ENCODE measurements at regions not wholly inside any gene's neighbourhood (a gene's known extent, or its start where the extent isn't known, plus 50 kb on each side); places are given as distances from the start of the nearest gene placed in this dataset.

GRCh38 chr1:168977618-168978017 is 128.9 kb upstream of the ATP1B1 start:
- H3K4me3 ChIP-seq (ENCODE audit: low read depth, low read length): no peak overlapping the region
- TF ChIP-seq CTCF (IDR thresholded peaks at IDR 0.05; ENCODE audit: insufficient read depth, low read length, poor library complexity, severe bottlenecking): no peak
- DNase-seq (ENCODE audit: low read depth): no peak

GRCh38 chr1:168979276-168979675 is 127.2 kb upstream of the ATP1B1 start:
- Histone ChIP-seq H3K4me3 (ENCODE audit: low read depth, low read length) (no peak overlapping the region), H3K36me3 (ENCODE audit: control insufficient read depth, insufficient read depth, low read length) (no peaks in the 10 kb centered on the region), H3K27me3 (ENCODE audit: control insufficient read depth, insufficient read depth, low read length) (no peaks in the 10 kb centered on the region)
- no peak for DNase-seq (ENCODE audit: low read depth)
- TF ChIP-seq CTCF (IDR thresholded peaks at IDR 0.05; ENCODE audit: insufficient read depth, low read length, poor library complexity, severe bottlenecking): no peak

More at GRCh38 chr1:168977618-168978017, 128.9 kb upstream of the ATP1B1 start:
- Histone ChIP-seq H3K27me3 (ENCODE audit: control insufficient read depth, insufficient read depth, low read length) (no peaks in the 10 kb centered on the region), H3K36me3 (ENCODE audit: control insufficient read depth, insufficient read depth, low read length) (no peaks in the 10 kb centered on the region)

GRCh38 chr1:168980180-168980579 is 126.3 kb upstream of the ATP1B1 start:
- Histone ChIP-seq H3K27me3 (ENCODE audit: control insufficient read depth, insufficient read depth, low read length) (no peaks in the 10 kb centered on the region), H3K4me3 (ENCODE audit: low read depth, low read length) (no peak overlapping the region), H3K36me3 (ENCODE audit: control insufficient read depth, insufficient read depth, low read length) (no peaks in the 10 kb centered on the region)
- TF ChIP-seq CTCF (IDR thresholded peaks at IDR 0.05; ENCODE audit: insufficient read depth, low read length, poor library complexity, severe bottlenecking): no peak
- DNase-seq (ENCODE audit: low read depth): no peak

- H3K4me3 ChIP-seq (ENCODE audit: low read depth, low read length): no peak overlapping the region
- no peak for TF ChIP-seq CTCF (IDR thresholded peaks at IDR 0.05; ENCODE audit: insufficient read depth, low read length, poor library complexity, severe bottlenecking)
- H3K27me3 ChIP-seq (ENCODE audit: control insufficient read depth, insufficient read depth, low read length): no peaks in the 10 kb centered on the region
- H3K36me3 ChIP-seq (ENCODE audit: control insufficient read depth, insufficient read depth, low read length): no peaks in the 10 kb centered on the region
- DNase-seq (ENCODE audit: low read depth): no peak
Observed at GRCh38 chr1:168980656-168981055, 125.8 kb upstream of the ATP1B1 start.

- Histone ChIP-seq H3K4me3 (ENCODE audit: low read depth, low read length) (no peak overlapping the region), H3K27me3 (ENCODE audit: control insufficient read depth, insufficient read depth, low read length) (no peaks in the 10 kb centered on the region), H3K36me3 (ENCODE audit: control insufficient read depth, insufficient read depth, low read length) (no peaks in the 10 kb centered on the region)
- DNase-seq (ENCODE audit: low read depth): no peak
- no peak for TF ChIP-seq CTCF (IDR thresholded peaks at IDR 0.05; ENCODE audit: insufficient read depth, low read length, poor library complexity, severe bottlenecking)
Observed at GRCh38 chr1:168982778-168983177, 123.7 kb upstream of the ATP1B1 start.

- DNase-seq (ENCODE audit: low read depth): no peak
- H3K36me3 ChIP-seq (ENCODE audit: control insufficient read depth, insufficient read depth, low read length): no peaks in the 10 kb centered on the region
- H3K4me3 ChIP-seq (ENCODE audit: low read depth, low read length): no peak overlapping the region
- TF ChIP-seq CTCF (IDR thresholded peaks at IDR 0.05; ENCODE audit: insufficient read depth, low read length, poor library complexity, severe bottlenecking): no peak
- H3K27me3 ChIP-seq (ENCODE audit: control insufficient read depth, insufficient read depth, low read length): no peaks in the 10 kb centered on the region
Observed at GRCh38 chr1:168987330-168987729, 119.2 kb upstream of the ATP1B1 start.
